ENCODE measurements at regions not wholly inside any gene's neighbourhood (a gene's known extent, or its start where the extent isn't known, plus 50 kb on each side); places are given as distances from the start of the nearest gene placed in this dataset.

DNA sequence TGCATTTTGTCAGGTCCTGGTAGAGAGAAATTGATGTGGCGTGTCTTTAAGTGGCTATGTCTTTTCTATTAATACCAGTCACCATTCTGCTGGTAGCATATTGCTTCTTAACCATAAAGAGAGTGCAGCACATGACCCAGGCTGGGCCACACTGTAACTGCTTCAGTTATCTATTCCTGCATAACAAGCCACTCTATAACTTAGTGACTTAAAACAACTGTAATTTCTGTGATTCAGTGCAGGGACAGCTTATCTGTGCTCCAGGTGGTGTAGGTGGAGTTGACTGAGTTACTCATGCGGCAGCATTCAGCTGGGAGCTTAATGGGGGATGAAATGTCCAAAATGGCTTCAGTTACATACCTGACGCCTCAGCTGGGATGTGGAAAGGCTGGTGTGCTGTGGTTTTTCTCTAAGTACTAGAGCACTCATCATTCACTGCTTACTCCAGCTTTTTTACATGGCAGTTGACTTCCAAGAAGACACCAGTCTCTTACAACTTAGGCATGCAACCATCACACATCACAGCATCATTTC is 742.4 kb downstream of the SATB2 start:
- no peaks in the 10 kb centered on the region for H3K9me2 ChIP-seq
- H3K79me2 ChIP-seq (ENCODE audit: insufficient read depth) = no peaks in the 10 kb centered on the region
- ChIA-PET CTCF (no interaction called here), POLR2A (no interaction called here)
- no peak overlapping the region for H3K27ac ChIP-seq (ENCODE audit: low read depth in 2 of 2, low read length in 1 of 2)
- no peak overlapping the region for H2AFZ ChIP-seq (ENCODE audit: low read depth)
- H3K9me3 ChIP-seq = no peaks in the 10 kb centered on the region
- H4K20me1 ChIP-seq (ENCODE audit: insufficient read depth) = no peaks in the 10 kb centered on the region
- H3K4me1 ChIP-seq (ENCODE audit: control insufficient read depth in 1 of 2, insufficient read depth in 2 of 2, low read depth in 1 of 2, low read length in 1 of 2) = no peaks in the 10 kb centered on the region
- no peak overlapping the region for H3K4me2 ChIP-seq
- no peaks in the 10 kb centered on the region for H3F3A ChIP-seq (replicated peaks; ENCODE audit: insufficient read depth)
- no peak overlapping the region for H3K4me3 ChIP-seq (ENCODE audit: low read depth in 2 of 2, low read length in 1 of 2)
- H3K9ac ChIP-seq = no peak overlapping the region
- no peaks in the 10 kb centered on the region for H3K27me3 ChIP-seq (ENCODE audit: insufficient read depth)
- 18% methylated on average over 3 of the region's 3 CpGs for WGBS (ENCODE audit: low lambda C conversion rate)
- DNase-seq = no peak
- TF ChIP-seq FOXM1 (IDR thresholded peaks at IDR 0.05; ENCODE audit: low read depth) (no peak), TEAD4 (IDR thresholded peaks at IDR 0.05; ENCODE audit: borderline replicate concordance, insufficient read depth) (no peak), RCOR1 (IDR thresholded peaks at IDR 0.05; ENCODE audit: low read length) (no peak), TAF1 (IDR thresholded peaks at IDR 0.05; ENCODE audit: borderline replicate concordance, low read depth, low read length) (no peak), EP300 (IDR thresholded peaks at IDR 0.05; ENCODE audit: borderline replicate concordance in 1 of 2, low read depth in 1 of 2, low read length in 1 of 2) (no peak), GABPA (IDR thresholded peaks at IDR 0.05; ENCODE audit: low read depth) (no peak)
- TF ChIP-seq, protein P1, sequence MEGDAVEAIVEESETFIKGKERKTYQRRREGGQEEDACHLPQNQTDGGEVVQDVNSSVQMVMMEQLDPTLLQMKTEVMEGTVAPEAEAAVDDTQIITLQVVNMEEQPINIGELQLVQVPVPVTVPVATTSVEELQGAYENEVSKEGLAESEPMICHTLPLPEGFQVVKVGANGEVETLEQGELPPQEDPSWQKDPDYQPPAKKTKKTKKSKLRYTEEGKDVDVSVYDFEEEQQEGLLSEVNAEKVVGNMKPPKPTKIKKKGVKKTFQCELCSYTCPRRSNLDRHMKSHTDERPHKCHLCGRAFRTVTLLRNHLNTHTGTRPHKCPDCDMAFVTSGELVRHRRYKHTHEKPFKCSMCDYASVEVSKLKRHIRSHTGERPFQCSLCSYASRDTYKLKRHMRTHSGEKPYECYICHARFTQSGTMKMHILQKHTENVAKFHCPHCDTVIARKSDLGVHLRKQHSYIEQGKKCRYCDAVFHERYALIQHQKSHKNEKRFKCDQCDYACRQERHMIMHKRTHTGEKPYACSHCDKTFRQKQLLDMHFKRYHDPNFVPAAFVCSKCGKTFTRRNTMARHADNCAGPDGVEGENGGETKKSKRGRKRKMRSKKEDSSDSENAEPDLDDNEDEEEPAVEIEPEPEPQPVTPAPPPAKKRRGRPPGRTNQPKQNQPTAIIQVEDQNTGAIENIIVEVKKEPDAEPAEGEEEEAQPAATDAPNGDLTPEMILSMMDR (IDR thresholded peaks at IDR 0.05) = no peak
- H3K36me3 ChIP-seq (replicated peaks in 1 of 2; ENCODE audit: control insufficient read depth in 1 of 2, insufficient read depth in 2 of 2, low read length in 1 of 2) = no peaks in the 10 kb centered on the region

DNA sequence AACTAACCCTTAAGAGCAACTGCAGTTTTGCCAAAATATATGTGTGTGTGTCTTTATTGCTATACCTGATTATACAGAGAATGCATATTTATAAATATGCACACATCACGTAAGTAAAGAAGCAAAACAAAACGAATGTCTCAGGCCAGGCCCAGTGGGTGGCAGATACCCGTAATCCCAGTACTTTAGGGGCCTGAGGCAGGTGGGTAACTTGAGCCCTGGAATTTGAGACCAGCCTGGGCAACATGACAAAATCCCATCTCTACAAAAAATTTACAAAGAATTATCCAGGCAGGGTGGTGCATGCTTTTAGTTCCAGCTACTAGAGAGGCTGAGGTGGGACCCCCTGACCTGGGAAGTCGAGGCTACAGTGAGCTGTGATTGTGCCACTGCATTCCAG is 745.3 kb downstream of the SATB2 start:
- TF ChIP-seq GABPA (IDR thresholded peaks at IDR 0.05; ENCODE audit: low read depth) = no peak
- no peak for TF ChIP-seq ELF1 (IDR thresholded peaks at IDR 0.05)
- TF ChIP-seq SIN3A (IDR thresholded peaks at IDR 0.05; ENCODE audit: borderline replicate concordance, low read depth, low read length) = no peak
- TF ChIP-seq TAF1 (IDR thresholded peaks at IDR 0.05; ENCODE audit: borderline replicate concordance, low read depth, low read length) = no peak
- no peak for TF ChIP-seq JUND (IDR thresholded peaks at IDR 0.05)
- TF ChIP-seq, protein P2, sequence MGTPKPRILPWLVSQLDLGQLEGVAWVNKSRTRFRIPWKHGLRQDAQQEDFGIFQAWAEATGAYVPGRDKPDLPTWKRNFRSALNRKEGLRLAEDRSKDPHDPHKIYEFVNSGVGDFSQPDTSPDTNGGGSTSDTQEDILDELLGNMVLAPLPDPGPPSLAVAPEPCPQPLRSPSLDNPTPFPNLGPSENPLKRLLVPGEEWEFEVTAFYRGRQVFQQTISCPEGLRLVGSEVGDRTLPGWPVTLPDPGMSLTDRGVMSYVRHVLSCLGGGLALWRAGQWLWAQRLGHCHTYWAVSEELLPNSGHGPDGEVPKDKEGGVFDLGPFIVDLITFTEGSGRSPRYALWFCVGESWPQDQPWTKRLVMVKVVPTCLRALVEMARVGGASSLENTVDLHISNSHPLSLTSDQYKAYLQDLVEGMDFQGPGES (IDR thresholded peaks at IDR 0.05; ENCODE audit: low read depth, low read length) = no peak
- TF ChIP-seq, protein P3, sequence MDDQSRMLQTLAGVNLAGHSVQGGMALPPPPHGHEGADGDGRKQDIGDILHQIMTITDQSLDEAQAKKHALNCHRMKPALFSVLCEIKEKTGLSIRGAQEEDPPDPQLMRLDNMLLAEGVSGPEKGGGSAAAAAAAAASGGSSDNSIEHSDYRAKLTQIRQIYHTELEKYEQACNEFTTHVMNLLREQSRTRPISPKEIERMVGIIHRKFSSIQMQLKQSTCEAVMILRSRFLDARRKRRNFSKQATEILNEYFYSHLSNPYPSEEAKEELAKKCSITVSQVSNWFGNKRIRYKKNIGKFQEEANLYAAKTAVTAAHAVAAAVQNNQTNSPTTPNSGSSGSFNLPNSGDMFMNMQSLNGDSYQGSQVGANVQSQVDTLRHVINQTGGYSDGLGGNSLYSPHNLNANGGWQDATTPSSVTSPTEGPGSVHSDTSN (IDR thresholded peaks at IDR 0.05) = no peak
- no peak for TF ChIP-seq GATA2 (CRISPR knock-in tag; IDR thresholded peaks at IDR 0.05)
- TF ChIP-seq MXI1 (IDR thresholded peaks at IDR 0.05; ENCODE audit: low read depth, low read length) = no peak
- TF ChIP-seq NRF1 (IDR thresholded peaks at IDR 0.05; ENCODE audit: low read depth, low read length) = no peak
- Histone ChIP-seq H3K27me3 (ENCODE audit: insufficient read depth) (no peaks in the 10 kb centered on the region), H3K4me3 (ENCODE audit: low read depth in 2 of 2, low read length in 1 of 2) (no peak overlapping the region), H3K27ac (ENCODE audit: low read depth in 2 of 2, low read length in 1 of 2) (no peak overlapping the region), H3K9me2 (no peaks in the 10 kb centered on the region), H3K36me3 (replicated peaks in 1 of 2; ENCODE audit: control insufficient read depth in 1 of 2, insufficient read depth in 2 of 2, low read length in 1 of 2) (no peaks in the 10 kb centered on the region), H3K4me2 (no peak overlapping the region), H4K20me1 (ENCODE audit: insufficient read depth) (no peaks in the 10 kb centered on the region), H3K9me3 (no peaks in the 10 kb centered on the region), H3K9ac (no peak overlapping the region), H3K79me2 (ENCODE audit: insufficient read depth) (no peaks in the 10 kb centered on the region), H3F3A (replicated peaks; ENCODE audit: insufficient read depth) (no peaks in the 10 kb centered on the region), H2AFZ (ENCODE audit: low read depth) (no peak overlapping the region), H3K4me1 (ENCODE audit: control insufficient read depth in 1 of 2, insufficient read depth in 2 of 2, low read depth in 1 of 2, low read length in 1 of 2) (no peaks in the 10 kb centered on the region)
- DNase-seq = no peak
- WGBS (ENCODE audit: low lambda C conversion rate) = 7% methylated on average over 4 of the region's 4 CpGs
- POLR2A ChIA-PET = no interaction called here
- CTCF ChIA-PET = no interaction called here
